ENCODE measurements at regions not wholly inside any gene's neighbourhood (a gene's known extent, or its start where the extent isn't known, plus 50 kb on each side); places are given as distances from the start of the nearest gene placed in this dataset.

- TF ChIP-seq ZNF462 (CRISPR knock-in tag; IDR thresholded peaks at IDR 0.05) (no peak), REST (IDR thresholded peaks at IDR 0.05; ENCODE audit: unreplicated experiment) (no peak)
These were observed 173.7 kb downstream of the KIF18A start (continued) for GRCh38 chr11:27933992-27934829.

- H3K4me1 Mint-ChIP-seq = peaks cover 3% of the 10 kb centered on the region; the same call in 2 of the 3 replicates
- peaks cover 4% of the 10 kb centered on the region; the same call in 1 of the 2 replicates for H3K4me1 ChIP-seq (ENCODE audit: insufficient read depth)
- ATAC-seq (no peak), DNase-seq (ENCODE audit: low spot score) (no peak)
- no peak overlapping the region for H3K27ac ChIP-seq (ENCODE audit: low read depth)
- no peaks in the 10 kb centered on the region for H3K36me3 Mint-ChIP-seq (ENCODE audit: low read depth)
- TF ChIP-seq NANOG (IDR thresholded peaks at IDR 0.05; ENCODE audit: borderline replicate concordance) (no peak), EZH2phosphoT487 (IDR thresholded peaks at IDR 0.05; ENCODE audit: unreplicated experiment) (no peak), ETS1 (IDR thresholded peaks at IDR 0.05) (no peak), POLR2AphosphoS5 (IDR thresholded peaks at IDR 0.05; ENCODE audit: low read depth) (no peak), ZNF331 (CRISPR knock-in tag; IDR thresholded peaks at IDR 0.05; ENCODE audit: low read depth) (no peak), CREB1 (CRISPR knock-in tag; IDR thresholded peaks at IDR 0.05; ENCODE audit: low read depth) (no peak), JUNB (IDR thresholded peaks at IDR 0.05; ENCODE audit: unreplicated experiment) (no peak), EZH2 (IDR thresholded peaks at IDR 0.05; ENCODE audit: low read depth, unreplicated experiment) (no peak), ZNF114 (CRISPR knock-in tag; IDR thresholded peaks at IDR 0.05) (no peak)
- no peak overlapping the region for H3K27ac Mint-ChIP-seq
- no peaks in the 10 kb centered on the region for H4K20me1 ChIP-seq (replicated peaks; ENCODE audit: insufficient read depth)
- no peaks in the 10 kb centered on the region for H3K9me3 Mint-ChIP-seq
- H3K27me3 Mint-ChIP-seq (ENCODE audit: insufficient read depth, low read depth, poor library complexity) = peaks cover 3% of the 10 kb centered on the region
- no peaks in the 10 kb centered on the region for H3F3A ChIP-seq (replicated peaks; ENCODE audit: low read depth)
- H3K4me3 Mint-ChIP-seq = no peak overlapping the region
- H2AFZ ChIP-seq = no peak overlapping the region
- no peaks in the 10 kb centered on the region for H3K27me3 ChIP-seq (ENCODE audit: insufficient read depth)
- no peaks in the 10 kb centered on the region for H3K79me2 ChIP-seq (replicated peaks; ENCODE audit: insufficient read depth)
- no peak overlapping the region for H3K4me2 ChIP-seq
- H3K36me3 ChIP-seq (ENCODE audit: insufficient read depth) = no peaks in the 10 kb centered on the region
- 0 out of 2 replicates have a peak, but pooled peaks cover 5% of the 10 kb centered on the region for H3K9me2 ChIP-seq (ENCODE audit: insufficient read depth)
- no peak overlapping the region for H3K4me3 ChIP-seq
These were observed 176.2 kb downstream of the KIF18A start for GRCh38 chr11:27931770-27932169.
